Muscle of leg (tissue), 3 donors: ENCODE measurements at regions not wholly inside any gene's neighbourhood (a gene's known extent, or its start where the extent isn't known, plus 50 kb on each side); places are given as distances from the start of the nearest gene placed in this dataset.

ENCODE experiments used
- DNase-seq: peaks from one replicate; pipeline ENCODE4 v3.0.0; 2013
- H3K27ac ChIP-seq: one replicate; pipeline ENCODE4 v1.5.1; 2013; ENCODE audit warnings: mild to moderate bottlenecking, low read length, control low read depth
- H3K27me3 ChIP-seq: one replicate; pipeline ENCODE4 v1.6.1; 2013; ENCODE audit warnings: low read length; ENCODE audit not compliant: control insufficient read depth, insufficient read depth
- H3K36me3 ChIP-seq: one replicate; pipeline ENCODE4 v1.6.1; 2013; ENCODE audit warnings: low read length; ENCODE audit not compliant: control insufficient read depth, insufficient read depth
- H3K4me1 ChIP-seq: one replicate; pipeline ENCODE4 v1.6.1; 2013; ENCODE audit warnings: low read length; ENCODE audit not compliant: control insufficient read depth, insufficient read depth
- H3K4me3 ChIP-seq: one replicate; pipeline ENCODE4 v1.5.1; 2013; ENCODE audit warnings: low read length, control low read depth
- H3K9me3 ChIP-seq: replicated peaks from 2 replicates; pipeline ENCODE4 v1.6.1; 2013; ENCODE audit warnings: low read depth, low read length; ENCODE audit not compliant: control insufficient read depth
- WGBS: methylation state at CpG from one replicate; pipeline ENCODE4 v1.1.5; 2013; ENCODE audit warnings: missing lambda C conversion rate; ENCODE audit not compliant: insufficient coverage; 5-methylcytosine and 5-hydroxymethylcytosine counted together

DNA sequence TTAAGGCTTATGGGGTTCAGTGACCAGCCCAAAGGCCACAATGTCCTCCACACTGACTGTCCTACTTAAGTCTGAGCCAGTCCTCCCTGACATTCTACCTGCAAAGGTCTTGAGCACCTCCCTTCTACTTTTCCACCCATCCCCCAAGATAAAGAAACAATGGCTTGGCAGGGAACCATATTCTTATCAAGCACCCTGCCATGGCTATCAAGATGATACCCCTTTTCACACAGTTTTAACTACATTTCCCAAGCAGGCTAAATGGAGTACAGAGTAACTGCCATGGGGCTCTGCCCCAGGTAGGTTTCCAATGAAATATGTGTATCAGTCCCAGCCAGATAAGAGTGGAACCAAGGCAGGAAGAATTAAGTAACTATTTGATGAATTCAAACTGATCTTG, 85.9 kb upstream of the MOCS1 start:
- no peak overlapping the region for H3K27ac ChIP-seq
- no peaks in the 10 kb centered on the region for H3K4me1 ChIP-seq
- DNase-seq, result no peak
- H3K4me3 ChIP-seq, result no peak overlapping the region
- no peaks in the 10 kb centered on the region for H3K9me3 ChIP-seq
- no peaks in the 10 kb centered on the region for H3K36me3 ChIP-seq
- peaks cover 4% of the 10 kb centered on the region for H3K27me3 ChIP-seq

DNA sequence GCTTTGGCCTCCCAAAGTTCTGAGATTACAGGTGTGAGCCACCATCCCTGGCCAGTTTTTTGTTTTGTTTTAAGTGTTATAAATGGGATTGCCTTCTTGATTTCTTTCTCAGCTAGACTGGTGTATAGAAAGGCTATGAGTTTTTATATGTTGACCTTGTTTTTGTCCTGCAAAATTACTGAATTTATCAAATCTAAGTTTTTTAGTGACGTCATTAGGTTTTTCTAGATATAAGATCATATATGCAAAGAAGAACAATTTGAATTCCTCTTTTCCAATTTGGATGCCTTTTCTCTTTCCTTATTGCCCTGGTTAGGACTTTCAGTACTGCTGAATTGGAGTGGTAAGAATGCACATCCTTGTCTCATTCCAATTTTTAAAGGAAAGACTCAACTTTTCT, 81.3 kb upstream of the MOCS1 start:
- H3K4me1 ChIP-seq, result no peaks in the 10 kb centered on the region
- no peak for DNase-seq
- H3K4me3 ChIP-seq, result no peak overlapping the region
- H3K27ac ChIP-seq, result no peak overlapping the region
- H3K9me3 ChIP-seq, result no peaks in the 10 kb centered on the region
- H3K27me3 ChIP-seq, result peaks cover 2% of the 10 kb centered on the region
- no peaks in the 10 kb centered on the region for H3K36me3 ChIP-seq
- WGBS, result no CpG with 5 or more reads among the region's 1 CpG

GRCh38 chr6:40011844-40012243, 77.6 kb upstream of the MOCS1 start:
- Histone ChIP-seq H3K4me1 (no peaks in the 10 kb centered on the region), H3K27me3 (no peaks in the 10 kb centered on the region), H3K27ac (no peak overlapping the region), H3K9me3 (no peaks in the 10 kb centered on the region), H3K36me3 (no peaks in the 10 kb centered on the region), H3K4me3 (no peak overlapping the region)
- DNase-seq, result no peak
- 82% methylated on average over 3 of the region's 4 CpGs for WGBS

DNA sequence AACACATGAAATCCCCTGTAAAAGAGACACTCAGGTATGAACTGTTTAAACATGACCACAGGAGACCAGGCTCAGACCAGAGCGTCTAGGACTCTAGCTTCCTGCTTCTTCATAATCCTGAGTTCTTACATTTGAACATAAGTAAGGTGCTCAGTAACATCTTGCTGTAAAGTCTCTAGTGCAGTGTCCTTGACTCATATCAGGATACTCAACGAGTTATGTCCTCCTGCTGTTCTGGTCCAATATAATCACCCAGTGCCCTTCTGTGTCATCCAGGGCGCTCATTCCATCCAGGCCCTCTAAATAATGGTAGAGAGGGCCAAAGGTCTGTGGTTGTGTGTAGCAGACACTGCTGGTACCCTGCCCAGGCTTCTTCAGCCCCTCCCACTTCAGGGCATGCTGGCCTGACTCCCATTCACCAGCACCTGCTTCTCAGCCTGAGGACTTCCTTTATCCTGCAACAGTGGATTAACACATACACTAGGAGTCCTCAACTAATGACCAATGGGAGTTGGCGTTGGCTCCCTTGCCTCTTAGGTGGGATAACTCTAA, 66.8 kb upstream of the MOCS1 start:
- H3K4me1 ChIP-seq, result no peaks in the 10 kb centered on the region
- no peaks in the 10 kb centered on the region for H3K36me3 ChIP-seq
- H3K27ac ChIP-seq, result no peak overlapping the region
- H3K27me3 ChIP-seq, result no peaks in the 10 kb centered on the region
- H3K9me3 ChIP-seq, result peaks cover 18% of the 10 kb centered on the region
- H3K4me3 ChIP-seq, result no peak overlapping the region
- no peak for DNase-seq
- WGBS, result no CpG with 5 or more reads among the region's 4 CpGs

GRCh38 chr6:39999006-39999867, 65.0 kb upstream of the MOCS1 start:
- no peaks in the 10 kb centered on the region for H3K27me3 ChIP-seq
- no peak overlapping the region for H3K4me3 ChIP-seq
- H3K27ac ChIP-seq, result no peak overlapping the region
- DNase-seq, result no peak
- no peaks in the 10 kb centered on the region for H3K36me3 ChIP-seq
- peaks cover 20% of the 10 kb centered on the region for H3K9me3 ChIP-seq
- 86% methylated on average over 11 of the region's 11 CpGs for WGBS
- no peaks in the 10 kb centered on the region for H3K4me1 ChIP-seq

DNA sequence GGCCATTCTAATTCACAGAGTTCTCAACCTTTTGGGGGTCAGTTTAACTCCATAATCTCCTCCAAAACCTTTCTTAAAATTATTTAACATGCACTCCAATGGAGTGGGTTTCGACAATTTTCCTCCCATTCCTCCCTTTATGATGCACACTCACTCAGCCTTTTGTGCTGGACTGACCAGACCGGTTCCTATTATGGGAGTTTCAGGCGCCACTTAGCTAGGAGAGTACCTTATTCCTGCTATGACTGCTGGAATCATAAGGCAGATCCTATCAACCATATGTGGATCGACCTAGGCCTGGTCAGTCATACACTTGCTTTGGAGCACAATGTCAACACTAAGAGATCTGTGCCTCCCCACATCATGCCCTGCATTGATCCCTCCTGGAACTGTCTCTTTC, 63.9 kb upstream of the MOCS1 start:
- H3K4me1 ChIP-seq, result no peaks in the 10 kb centered on the region
- H3K27ac ChIP-seq, result no peak overlapping the region
- H3K9me3 ChIP-seq, result peaks cover 24% of the 10 kb centered on the region
- DNase-seq, result no peak
- no peaks in the 10 kb centered on the region for H3K27me3 ChIP-seq
- no peaks in the 10 kb centered on the region for H3K36me3 ChIP-seq
- WGBS, result 98% methylated on average over 4 of the region's 4 CpGs
- no peak overlapping the region for H3K4me3 ChIP-seq

GRCh38 chr6:39997101-39997635, 62.9 kb upstream of the MOCS1 start:
- H3K27me3 ChIP-seq, result peaks cover 2% of the 10 kb centered on the region
- H3K9me3 ChIP-seq, result peaks cover 31% of the 10 kb centered on the region
- no peak for DNase-seq
- H3K27ac ChIP-seq, result no peak overlapping the region
- no peaks in the 10 kb centered on the region for H3K36me3 ChIP-seq
- no peak overlapping the region for H3K4me3 ChIP-seq
- WGBS, result 93% methylated on average over 6 of the region's 8 CpGs
- H3K4me1 ChIP-seq, result no peaks in the 10 kb centered on the region

DNA sequence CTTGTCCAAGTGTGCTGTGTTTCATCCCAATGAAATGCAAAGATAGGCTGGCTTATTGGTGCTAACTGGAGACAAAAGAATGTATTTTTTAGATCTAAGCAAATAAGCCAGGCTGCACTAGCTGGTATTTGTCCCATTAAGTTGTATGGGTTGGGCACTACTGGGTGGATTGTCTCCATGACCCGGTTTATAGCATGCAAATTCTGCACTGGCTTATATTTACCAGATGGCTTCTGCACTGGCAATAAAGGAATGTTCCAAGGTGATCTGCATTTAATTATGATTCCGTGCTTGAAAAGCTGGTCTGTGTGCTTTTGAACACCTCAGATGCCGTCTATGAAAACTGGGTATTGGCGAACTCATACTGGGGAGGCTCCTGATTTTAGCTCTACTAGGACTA, 61.4 kb upstream of the MOCS1 start:
- 40% methylated on average over 3 of the region's 4 CpGs for WGBS
- H3K36me3 ChIP-seq, result no peaks in the 10 kb centered on the region
- no peak overlapping the region for H3K27ac ChIP-seq
- peaks cover 31% of the 10 kb centered on the region for H3K9me3 ChIP-seq
- no peaks in the 10 kb centered on the region for H3K4me1 ChIP-seq
- no peak overlapping the region for H3K4me3 ChIP-seq
- H3K27me3 ChIP-seq, result peaks cover 2% of the 10 kb centered on the region
- no peak for DNase-seq

DNA sequence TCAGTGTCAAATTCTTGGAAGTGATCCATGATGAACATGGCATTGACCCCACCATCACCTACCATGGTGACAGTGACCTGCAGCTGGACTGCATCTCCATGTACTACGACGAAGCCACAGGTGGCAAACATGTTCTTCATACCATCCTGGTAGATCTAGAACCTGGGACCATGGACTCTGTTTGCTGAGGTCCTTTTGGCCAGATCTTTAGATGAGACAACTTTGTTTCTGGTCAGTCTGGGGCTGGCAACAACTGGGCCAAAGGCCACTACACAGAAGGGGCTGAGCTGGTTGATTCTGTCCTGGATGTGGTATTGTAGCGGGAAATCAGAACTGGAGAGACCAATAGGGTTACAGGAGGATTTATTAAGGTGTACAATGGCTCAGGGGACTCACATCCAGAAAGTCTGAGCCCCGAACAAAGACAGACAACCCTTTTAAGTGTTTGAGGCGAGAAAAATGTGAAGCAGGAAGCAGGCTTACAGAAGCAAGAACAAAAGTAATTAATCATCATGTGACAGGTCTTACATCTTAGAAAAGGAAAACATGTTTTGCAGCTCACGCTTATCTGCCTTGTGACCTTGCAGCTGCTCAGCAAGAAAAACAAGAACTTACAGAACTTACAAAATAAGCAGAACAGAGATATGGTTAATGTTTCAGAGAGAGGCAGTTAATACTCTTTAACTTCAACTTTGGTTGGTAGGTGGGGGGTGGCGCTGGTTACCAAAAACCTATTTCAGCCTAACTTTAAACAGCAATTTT, 58.8 kb upstream of the MOCS1 start:
- Histone ChIP-seq H3K4me1 (no peaks in the 10 kb centered on the region), H3K4me3 (no peak overlapping the region)

More for the DNA sequence above, 58.8 kb upstream of the MOCS1 start:
- Histone ChIP-seq H3K27ac (no peak overlapping the region), H3K9me3 (peaks cover 15% of the 10 kb centered on the region), H3K27me3 (peaks cover 2% of the 10 kb centered on the region), H3K36me3 (no peaks in the 10 kb centered on the region)
- WGBS, result 80% methylated on average over 1 of the region's 7 CpGs
- DNase-seq, result no peak
